Superior temporal gyrus (tissue), 1 donor: ENCODE measurements at regions not wholly inside any gene's neighbourhood (a gene's known extent, or its start where the extent isn't known, plus 50 kb on each side); places are given as distances from the start of the nearest gene placed in this dataset.
"Not testable (repeated sequence)": the region's sequence is repeated elsewhere in the genome, so short reads cannot be mapped to it uniquely, and the experiment has no call there.

Experiments
- DNase-seq: peaks from one replicate; pipeline ENCODE4 v3.0.0-alpha.2; 2016; ENCODE audit errors: extremely low spot score

DNA sequence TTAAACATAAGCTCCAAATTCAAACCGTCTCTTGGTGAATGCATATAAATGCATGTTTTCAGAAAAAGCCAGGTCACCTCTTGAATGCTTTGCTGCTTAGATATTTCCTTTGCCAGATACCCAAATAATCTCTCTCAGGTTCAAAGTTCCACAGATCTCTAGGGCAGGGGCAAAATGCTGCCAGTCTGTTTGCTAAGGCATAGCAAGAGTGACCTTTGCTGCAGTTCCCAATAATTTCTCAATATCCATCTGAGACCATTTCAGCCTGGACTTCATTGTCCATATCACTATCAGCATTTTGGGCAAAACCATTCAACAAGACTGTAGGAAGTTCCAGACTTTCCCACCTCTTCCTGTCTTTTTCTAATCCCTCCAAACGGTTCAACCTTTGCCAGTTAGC, 1006.2 kb upstream of the KCND2 start:
- not testable (repeated sequence) for DNase-seq

DNA sequence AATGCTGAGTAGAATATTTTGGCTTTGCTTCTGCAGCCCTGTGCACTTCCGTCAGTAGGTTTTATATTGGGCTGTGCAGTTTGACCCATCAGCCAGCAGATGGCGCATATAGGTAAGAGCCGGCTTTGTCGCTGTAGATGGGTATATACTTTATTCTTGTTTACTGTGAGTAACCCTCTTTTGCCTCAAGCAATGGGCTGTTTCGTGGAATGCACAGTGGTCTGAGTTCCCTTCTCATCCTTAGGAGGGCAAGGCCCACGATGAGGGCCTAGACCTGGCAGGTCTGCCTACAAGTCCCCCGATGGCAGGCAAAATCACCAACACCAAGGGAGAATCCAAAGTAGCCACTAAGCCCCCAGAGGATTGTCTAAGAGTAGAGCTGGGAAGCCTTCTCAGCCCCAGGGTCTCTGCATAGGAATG, 1002.9 kb upstream of the KCND2 start:
- DNase-seq = peak; percentile 84

DNA sequence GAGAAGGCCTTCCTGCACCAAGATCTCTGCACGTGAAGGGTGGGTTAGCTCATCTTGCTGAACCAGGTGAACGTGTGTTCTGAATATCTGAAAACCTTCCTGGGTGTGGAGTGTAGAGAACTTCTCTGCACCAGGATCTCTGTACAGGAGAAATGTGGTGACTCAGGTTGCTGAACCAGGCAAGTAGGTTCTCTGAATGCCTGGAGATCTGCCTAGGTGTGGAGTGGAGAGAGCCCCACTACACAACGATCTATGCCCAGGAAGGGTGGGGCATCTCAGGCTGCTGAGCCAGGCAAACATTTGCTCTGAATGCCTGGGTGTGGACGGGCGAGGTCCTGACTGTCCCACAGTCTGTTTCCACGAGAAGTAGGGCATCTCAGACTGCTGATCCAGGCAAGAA, 1002.3 kb upstream of the KCND2 start:
- no peak for DNase-seq

DNA sequence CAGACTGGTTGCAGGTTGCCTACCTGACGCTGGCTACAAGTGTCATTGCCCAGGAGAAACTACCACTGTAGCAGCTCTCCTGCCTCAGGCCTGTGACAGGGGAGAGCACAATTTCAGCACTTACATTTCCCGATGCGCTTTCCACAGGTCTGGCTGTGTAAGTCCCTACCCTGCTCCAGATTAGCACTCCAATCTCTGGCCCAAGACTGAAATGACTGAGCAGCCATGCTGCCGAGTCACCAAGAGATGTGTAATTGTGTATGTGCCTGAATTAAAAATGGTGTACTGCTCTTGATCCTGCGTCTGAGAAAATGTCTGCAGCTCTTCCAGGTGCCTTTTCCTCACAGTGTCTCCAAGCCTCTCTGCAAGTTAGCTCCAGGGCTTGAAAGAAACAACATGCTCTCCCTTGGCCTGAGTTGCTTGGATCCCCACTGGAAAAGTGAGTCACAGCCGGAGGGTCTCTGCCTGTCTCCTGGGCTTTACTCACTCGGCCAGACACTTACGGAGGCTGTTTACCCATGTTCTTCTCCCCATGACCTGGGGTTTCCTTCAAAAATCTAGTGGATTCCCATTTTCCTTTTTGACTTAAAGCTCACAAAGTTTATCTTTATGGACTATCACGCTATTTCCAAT, 1001.7 kb upstream of the KCND2 start:
- no peak for DNase-seq

DNA sequence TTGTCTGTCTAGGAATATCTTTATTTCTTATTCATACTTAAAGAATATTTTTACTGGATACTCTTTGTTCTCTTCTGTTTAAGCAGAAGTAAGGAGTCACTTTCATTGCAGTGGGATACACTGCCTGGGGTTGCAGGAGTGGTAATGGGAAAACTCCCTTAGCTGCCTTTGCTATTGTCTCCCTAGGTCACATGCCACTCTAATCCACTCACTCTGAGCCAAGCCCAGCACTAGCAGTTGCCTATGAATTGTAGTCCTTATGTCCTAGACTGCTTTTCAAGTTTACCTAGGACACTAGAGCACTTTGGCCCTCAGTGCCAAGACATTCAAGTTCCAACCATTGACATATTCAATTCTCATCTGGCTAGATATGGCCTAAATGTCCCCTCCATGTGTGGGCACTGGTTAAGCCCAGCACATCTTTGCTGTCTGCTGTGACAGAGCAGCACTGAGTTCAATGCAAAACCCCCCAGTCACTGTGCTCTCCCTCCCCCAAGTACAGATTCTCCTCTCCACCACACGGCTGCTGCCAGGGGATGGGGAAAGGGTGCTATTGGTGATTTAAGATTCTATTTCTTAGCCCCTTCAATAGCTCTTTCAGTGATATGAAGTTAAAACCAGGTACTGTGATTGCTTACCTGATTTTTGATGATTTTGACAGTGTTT, 991.7 kb upstream of the KCND2 start:
- no peak for DNase-seq

DNA sequence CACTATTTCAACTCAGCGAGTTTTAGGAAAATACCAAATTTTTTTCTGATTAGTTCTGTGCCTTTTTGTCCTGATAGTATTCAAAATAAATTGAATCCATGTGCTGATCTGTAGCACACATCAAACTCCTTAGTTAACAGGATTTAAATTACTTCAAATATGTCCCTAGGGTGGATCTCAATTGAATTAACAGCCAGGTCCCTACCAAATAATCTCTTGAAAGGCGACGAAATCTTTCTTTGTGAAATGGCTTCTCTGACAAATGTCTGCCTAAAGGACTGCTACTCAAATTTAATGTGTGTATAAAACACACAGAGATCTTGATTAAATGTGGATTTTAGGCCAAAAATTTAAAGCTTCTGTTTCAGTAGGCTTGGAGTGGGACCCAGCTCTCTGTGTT, 989.6 kb upstream of the KCND2 start:
- DNase-seq = no peak

DNA sequence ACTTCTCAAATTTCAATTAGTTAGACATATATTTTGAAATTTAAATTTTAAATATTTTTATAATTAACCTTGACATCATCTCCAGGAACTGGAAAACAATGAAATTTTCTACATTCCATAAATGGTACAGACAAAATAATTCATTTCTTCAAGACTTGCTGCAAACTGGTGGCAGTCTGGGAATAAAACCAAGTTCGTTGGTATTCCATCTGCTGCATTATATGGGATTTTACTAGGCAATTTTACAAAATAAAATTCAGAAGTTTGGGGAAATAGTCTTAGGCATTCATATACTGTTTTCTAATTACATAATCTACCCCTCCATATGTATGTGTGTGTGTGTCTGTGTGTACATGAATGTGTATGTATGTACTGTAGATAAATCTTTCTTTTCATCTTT, 984.6 kb upstream of the KCND2 start:
- no peak for DNase-seq

DNA sequence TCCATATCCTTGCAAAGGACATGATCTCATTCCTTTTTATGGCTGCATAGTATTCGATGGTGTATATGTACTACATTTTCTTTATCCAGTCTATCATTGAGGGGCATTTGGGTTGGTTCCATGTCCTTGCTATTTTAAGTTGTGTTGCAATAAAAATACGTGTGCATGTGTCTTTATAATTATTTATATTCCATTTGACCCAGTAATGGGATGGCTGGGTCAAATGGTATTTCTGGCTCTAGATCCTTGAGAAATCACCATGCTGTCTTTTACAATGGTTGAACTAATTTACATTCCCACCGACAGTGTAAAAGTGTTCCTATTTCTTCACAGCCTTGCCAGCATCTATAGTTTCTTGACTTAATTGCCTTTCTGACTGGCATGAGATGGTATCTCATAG, 972.6 kb upstream of the KCND2 start:
- not testable (repeated sequence) for DNase-seq

DNA sequence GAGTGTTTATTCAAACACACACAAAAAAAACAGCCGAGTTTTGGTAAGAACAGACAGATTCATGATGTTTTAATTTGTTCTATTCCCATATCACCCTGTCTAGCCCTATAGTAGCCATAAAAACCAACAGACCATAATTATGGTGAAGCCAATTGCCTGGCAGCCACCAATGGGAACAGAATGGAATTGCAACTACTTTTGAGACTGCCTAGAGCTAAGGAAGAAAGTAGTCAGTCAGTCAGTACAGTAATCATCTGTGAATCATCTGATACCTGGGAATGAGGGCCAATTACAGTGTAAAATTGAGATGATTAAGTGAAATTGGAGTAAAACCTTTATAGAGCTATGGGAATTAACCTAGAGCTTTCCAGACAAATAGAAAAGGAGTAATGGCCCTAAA, 952.7 kb upstream of the KCND2 start:
- no peak for DNase-seq

DNA sequence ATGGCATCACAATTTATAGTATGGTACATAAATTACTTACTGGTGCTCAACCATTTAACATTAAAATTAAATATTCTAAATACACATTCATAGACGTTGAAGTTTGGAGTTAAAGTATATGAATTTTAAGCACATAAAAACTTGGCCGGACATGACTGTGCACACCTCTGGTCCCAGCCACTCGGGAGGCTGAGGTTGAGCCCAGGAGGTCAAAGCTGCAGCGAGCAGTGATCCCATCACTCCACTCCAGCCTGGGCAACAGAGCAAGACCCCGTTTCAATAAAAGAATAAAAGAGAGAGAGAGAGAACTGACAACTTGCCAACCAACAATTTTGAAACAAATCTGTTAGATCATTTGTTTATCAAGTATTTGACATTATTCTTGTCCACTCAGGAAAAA, 943.3 kb upstream of the KCND2 start:
- DNase-seq = no peak

DNA sequence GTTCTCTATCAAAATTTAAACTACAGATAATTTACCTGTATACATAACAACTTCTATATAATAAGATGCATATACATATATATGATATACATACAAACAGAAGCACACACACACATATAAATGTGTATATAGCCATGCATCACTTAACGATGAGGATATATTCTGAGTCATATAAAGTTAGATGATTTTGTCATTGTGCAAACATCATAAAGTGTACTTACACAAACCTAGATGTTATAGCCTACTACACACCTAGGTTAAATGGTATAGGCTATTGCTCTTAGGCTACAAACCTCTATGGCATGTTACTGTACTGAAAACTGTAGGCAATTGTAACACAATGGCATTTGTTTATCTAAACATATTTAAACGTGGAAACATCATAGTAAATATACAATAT, 937.6 kb upstream of the KCND2 start:
- DNase-seq = no peak

DNA sequence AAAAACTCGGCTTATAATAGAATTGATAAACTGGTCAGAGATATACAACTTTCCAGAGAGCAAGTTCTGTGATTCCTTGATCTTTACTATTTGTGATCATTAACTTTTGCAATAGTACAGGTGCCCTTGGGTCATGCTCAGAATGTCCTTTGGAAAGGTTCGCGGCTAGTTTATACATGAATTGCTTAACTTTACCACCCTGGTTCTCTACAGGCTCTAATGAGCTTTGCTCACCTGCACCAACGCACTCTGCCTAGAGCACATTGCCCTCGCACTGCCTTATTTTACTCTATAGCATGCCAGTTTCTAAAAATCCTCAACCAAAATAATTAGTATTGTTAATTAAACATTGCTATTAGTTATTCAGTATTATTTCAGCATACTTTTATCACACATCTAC, 931.2 kb upstream of the KCND2 start:
- DNase-seq = no peak

DNA sequence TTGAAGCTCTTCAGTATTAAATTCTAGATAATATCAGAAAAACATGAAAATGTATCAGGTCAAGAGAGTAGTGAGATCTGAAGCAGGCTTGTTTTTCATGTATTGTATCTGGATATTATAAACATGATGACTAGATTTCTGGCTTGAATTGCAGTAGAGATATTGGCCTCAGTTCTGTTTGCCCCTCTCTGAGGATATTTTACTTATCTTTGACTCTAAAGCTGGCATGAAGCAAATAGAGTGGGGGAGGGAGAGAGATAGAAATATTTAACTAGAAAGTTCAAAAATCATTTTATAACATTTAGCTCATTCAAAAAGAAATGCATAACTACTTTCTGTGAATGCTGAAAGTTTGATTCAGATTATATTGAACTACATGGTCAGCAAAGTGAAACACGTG, 929.7 kb upstream of the KCND2 start:
- DNase-seq = no peak

DNA sequence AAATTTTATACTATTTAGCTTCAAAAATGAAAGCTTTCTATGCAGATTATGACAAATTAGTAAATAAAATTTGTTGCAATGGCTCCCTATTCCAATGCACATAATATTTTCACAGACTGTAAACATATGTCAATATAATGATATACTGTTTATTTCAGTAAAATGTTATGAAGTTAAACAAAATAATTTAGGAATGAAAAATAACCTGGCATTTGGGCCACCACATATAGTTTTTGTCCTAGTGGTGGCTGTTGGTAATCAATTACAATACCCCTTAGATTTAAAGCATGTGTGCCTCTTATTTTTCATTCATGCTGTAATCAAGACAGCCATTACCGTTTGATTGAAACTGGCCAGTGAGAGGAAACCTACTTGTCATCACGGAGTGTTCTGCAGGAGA, 928.5 kb upstream of the KCND2 start:
- DNase-seq = no peak

DNA sequence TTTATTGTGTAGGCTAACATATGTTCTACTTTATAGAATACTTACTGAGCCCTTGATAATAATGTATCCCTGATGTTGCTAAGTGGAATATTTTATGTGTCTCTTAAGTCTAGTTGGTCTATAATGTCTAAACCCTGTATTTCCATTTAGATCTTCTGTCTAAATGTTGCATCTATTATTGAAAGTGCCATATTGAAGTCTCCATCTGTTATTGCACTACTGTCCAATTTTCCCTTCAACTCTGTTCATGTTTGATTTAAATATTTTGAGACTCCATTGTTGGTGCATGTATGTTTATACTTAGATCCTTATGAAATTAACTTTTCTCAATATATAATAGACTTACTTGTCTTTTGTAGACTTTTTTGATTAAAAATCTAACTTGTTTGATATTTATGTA, 924.5 kb upstream of the KCND2 start:
- no peak for DNase-seq

DNA sequence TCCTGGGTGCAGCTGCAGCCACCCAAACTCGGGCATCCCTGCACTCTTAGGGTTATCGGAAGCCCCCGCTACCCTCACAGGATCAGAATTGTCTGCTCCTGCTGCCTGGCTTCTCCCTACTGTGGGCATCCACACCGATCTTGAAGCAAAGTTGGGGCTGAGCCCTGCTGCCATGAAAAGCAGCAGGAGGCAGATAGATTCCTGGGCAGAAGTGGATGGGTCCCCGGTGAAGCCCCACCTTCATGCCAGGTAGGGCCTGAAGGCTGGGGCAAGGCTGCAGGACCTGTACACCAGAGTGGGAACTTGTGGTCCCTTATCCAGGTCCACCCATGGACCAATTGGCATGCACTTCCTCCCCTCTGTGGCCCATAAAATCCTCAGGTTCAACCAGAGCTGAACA, 922.6 kb upstream of the KCND2 start:
- DNase-seq = no peak

DNA sequence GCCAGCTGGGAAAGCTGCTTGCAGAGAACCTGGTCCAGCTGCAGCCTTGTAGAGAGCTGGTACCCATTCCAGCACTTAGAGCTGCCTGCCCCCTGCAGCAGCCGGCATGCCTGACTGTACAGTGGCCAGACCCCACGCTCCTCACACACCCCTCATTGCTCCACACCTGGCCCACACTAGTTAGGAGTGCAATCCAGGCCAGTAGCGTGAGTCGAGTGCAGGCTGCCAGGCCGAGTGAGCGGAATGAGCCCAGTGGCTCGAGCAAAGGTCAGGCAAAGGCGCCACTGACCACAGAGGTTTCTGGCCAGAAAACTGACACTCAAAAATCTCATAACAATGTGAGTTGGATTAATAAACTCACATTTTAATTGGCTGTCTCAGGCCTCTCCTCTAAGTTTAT, 921.7 kb upstream of the KCND2 start:
- no peak for DNase-seq

DNA sequence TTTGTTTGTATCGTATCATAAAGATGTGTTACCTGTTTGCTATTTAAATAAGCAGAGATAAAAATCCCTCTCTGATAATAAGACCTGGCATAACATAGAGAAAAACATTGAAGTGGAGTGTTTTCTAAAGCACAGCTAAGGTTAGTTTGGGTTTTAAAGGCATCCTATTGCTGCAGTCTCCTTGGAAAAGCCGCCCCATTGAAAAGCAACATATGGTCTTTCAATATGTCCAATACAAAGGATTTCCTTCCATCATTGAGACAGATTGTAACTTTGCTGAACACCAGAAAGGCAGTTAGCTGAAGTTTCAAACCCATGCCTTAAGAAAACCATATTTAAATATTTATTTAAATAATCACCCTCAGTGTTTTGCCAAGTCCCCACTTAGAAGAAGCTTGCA, 898.5 kb upstream of the KCND2 start:
- no peak for DNase-seq

DNA sequence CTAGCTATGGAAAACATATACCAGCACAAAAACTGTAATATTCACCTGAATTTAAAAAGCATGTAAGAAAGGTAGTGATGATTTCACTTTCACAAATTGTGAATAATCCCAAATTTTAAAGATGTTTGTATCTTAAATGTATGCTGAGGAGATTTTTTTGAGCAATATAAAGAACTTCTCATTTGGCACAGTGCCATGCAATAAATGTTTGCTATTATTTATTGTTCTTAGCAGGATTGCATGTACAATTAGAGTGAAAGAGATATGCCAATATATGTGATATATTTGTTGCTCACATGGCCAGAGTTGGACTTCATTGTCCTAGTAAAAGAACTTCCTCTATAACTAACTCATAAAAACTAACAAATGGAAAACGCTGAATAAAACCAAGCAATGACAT, 895.1 kb upstream of the KCND2 start:
- DNase-seq = no peak

DNA sequence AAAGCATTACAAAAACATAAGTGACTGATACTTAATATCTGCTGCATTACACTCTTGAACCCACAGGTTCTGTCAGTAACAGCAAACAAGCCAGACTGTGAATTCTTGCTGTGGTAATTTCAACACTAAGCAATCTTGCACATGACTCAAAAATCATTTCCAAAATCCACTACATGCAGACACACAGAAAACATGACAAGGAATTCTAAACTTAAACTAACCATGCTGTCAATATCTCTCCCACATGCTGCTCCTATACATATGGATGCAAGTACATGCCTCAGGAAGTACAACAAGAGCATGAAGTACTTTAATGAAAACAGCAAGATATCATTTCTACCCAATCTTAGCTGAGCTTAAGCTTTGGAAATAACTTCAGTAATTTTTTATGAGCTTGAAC, 890.2 kb upstream of the KCND2 start:
- DNase-seq = no peak

DNA sequence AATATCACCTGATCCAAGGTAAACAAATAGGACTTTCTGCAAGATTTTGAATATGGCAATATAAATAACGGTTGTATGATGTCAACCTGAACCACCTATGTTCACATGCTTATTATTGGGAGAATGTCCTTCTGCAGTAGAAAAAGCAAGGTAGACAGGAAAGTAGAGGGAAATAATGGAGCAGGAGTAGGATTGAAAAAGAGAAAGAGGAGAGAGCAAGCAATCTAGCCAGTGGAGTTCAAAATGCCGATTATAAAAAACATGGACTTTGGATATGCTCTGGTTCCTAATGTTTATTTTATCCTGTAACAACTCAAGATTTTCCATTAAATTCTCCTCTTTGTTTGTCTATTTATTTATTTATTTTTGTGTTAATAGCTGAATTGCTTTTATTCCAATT, 878.0 kb upstream of the KCND2 start:
- DNase-seq = no peak

DNA sequence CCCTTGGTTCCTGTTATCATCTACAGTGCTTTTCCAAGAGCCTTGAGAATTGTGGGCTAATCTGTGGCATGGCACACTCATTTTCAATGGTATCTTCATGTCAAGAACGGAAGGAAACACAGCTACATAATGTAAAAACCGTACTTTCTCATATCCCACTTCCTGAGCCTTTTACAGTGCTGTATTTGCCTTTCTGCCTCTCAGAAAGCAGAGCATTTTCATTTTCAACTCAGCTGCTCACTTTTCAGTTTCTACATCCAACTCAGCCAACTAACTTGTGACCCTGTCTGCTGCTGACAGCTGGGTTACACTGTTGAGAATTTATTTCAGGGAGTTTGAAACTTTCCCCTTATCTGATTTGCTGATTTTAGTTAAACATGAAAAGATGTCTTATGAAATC, 875.8 kb upstream of the KCND2 start:
- no peak for DNase-seq

DNA sequence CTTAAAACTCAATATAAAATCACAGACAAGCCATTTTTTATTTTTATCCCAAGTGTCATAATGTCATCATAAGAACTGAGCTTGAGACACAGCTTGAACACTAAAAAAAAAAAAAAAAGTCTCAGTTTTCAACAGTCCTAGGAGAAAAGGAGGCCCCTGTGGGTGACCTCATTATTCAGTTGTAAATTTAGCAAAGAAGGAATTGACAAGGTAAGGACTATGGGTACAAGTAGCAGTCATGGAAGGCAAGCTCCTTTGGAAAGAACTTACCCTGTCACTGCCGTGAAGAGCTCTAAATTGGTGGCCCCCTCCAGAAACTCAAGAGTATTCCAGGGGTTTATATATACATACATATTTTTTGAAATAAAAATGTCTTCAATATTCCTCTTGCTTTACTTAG, 864.4 kb upstream of the KCND2 start:
- DNase-seq = no peak

DNA sequence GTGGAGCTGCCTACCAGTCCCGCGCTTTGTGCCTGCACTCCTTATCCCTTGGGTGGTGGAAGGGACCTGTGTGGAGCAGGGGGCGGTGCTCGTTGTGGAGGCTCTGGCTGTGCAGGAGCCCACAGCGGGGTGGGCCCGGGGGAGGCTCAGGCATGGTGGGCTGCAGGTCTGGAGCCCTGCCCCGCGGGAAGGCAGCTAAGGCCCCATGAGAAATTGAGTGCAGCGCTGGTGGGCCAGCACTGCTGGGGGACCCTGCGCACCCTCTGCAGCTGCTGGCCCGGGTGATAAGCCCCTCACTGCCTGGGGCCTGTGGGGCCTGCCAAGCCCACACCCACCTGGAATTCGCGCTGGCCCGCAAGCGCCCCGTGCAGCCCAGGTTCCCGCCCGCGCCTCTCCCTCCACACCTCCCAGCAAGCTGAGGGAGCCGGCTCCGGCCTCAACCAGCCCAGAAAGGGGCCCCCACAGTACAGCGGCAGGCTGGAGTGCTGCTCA, 859.6 kb upstream of the KCND2 start:
- DNase-seq = no peak
